Left cardiac atrium (tissue), 4 donors: ENCODE measurements at regions not wholly inside any gene's neighbourhood (a gene's known extent, or its start where the extent isn't known, plus 50 kb on each side); places are given as distances from the start of the nearest gene placed in this dataset.

Source experiments
- ATAC-seq, 2 donors: fragments of 200-7000 bp; cut with Tn5 transposase; one replicate each; pipeline ENCODE4 v1.9.1; 2020; ENCODE audit warnings: mild to moderate bottlenecking in 2 of 2, moderate library complexity in 2 of 2
- DNase-seq: peaks from one replicate; pipeline ENCODE4 v3.0.0-alpha.2; 2020
- intact Hi-C, 2 donors: fragments of 100-400 bp; cut with DNase I; formaldehyde crosslinking; loops; one replicate each; pipeline versions ENCODE4 v1.14.1 to v1.15.1; 2022 to 2023
- donor health status: DM: no; HTN: yes; CAD: no.
- donor health status: DM: no; HTN: yes; CAD: no; lungs with severe emphysema.
- donor health status: DM: yes; HTN: yes; CAD: no.
- donor health status: Dilated cardiomyopathy.

GRCh38 chr3:148269816-148270215 lies 427.9 kb upstream of the AGTR1 start:
- intact Hi-C loops, result no loop called here
- ATAC-seq, result no peak
- DNase-seq, result no peak

- DNase-seq (no peak), ATAC-seq (no peak)
- intact Hi-C loops, result no loop called here
Observed at GRCh38 chr3:148280623-148281242, 417.0 kb upstream of the AGTR1 start.

- ATAC-seq, result no peak
- DNase-seq, result no peak
- intact Hi-C loops, result no loop called here
Observed at GRCh38 chr3:148289159-148289558, 408.5 kb upstream of the AGTR1 start.

- intact Hi-C loops, result no loop called here
- ATAC-seq, result no peak
- no peak for DNase-seq
Observed at GRCh38 chr3:148297013-148297412, 400.7 kb upstream of the AGTR1 start.

GRCh38 chr3:148307443-148307843 lies 390.3 kb upstream of the AGTR1 start:
- intact Hi-C loops, result no loop called here
- no peak for ATAC-seq
- no peak for DNase-seq

GRCh38 chr3:148309390-148310035 lies 388.2 kb upstream of the AGTR1 start:
- intact Hi-C loops, result no loop called here
- DNase-seq (peak; percentile 19), ATAC-seq (no peak)

GRCh38 chr3:148315756-148316155 lies 381.9 kb upstream of the AGTR1 start:
- DNase-seq (no peak), ATAC-seq (no peak)
- intact Hi-C loops, result no loop called here

GRCh38 chr3:148318240-148318639 lies 379.5 kb upstream of the AGTR1 start:
- DNase-seq (no peak), ATAC-seq (no peak)
- intact Hi-C loops, result no loop called here

- DNase-seq (no peak), ATAC-seq (peak in 1 of 2 donors; percentile 65)
- intact Hi-C loops, result no loop called here
Observed at GRCh38 chr3:148319161-148319915, 378.4 kb upstream of the AGTR1 start.

GRCh38 chr3:148319960-148320359 lies 377.7 kb upstream of the AGTR1 start:
- intact Hi-C loops, result no loop called here
- ATAC-seq, result no peak
- no peak for DNase-seq

- DNase-seq (no peak), ATAC-seq (no peak)
- intact Hi-C loops, result loop anchor here in 1 of 2 donors (5.0 kb wide), 1 partner anchor 603 kb away; no protein-coding TSS in a partner anchor
Observed at GRCh38 chr3:148329481-148330235, 368.0 kb upstream of the AGTR1 start.

GRCh38 chr3:148330542-148330941 lies 367.2 kb upstream of the AGTR1 start:
- DNase-seq (no peak), ATAC-seq (no peak)
- intact Hi-C loops, result no loop called here

GRCh38 chr3:148331081-148331846 lies 366.4 kb upstream of the AGTR1 start:
- DNase-seq (no peak), ATAC-seq (no peak)
- intact Hi-C loops, result no loop called here

GRCh38 chr3:148332509-148332908 lies 365.2 kb upstream of the AGTR1 start:
- ATAC-seq, result no peak
- no peak for DNase-seq
- intact Hi-C loops, result no loop called here

- no peak for ATAC-seq
Observed at GRCh38 chr3:148333091-148333490, 364.6 kb upstream of the AGTR1 start.

GRCh38 chr3:148335612-148336011 lies 362.1 kb upstream of the AGTR1 start:
- no peak for DNase-seq
- intact Hi-C loops, result no loop called here
- no peak for ATAC-seq

More at GRCh38 chr3:148333091-148333490, 364.6 kb upstream of the AGTR1 start:
- intact Hi-C loops, result no loop called here
- no peak for DNase-seq

- DNase-seq (no peak), ATAC-seq (no peak)
- intact Hi-C loops, result no loop called here
Observed at GRCh38 chr3:148343416-148343815, 354.3 kb upstream of the AGTR1 start.

- DNase-seq (no peak), ATAC-seq (no peak)
- intact Hi-C loops, result no loop called here
Observed at GRCh38 chr3:148344521-148344920, 353.2 kb upstream of the AGTR1 start.

GRCh38 chr3:148360051-148360450 lies 337.7 kb upstream of the AGTR1 start:
- no peak for DNase-seq
- intact Hi-C loops, result no loop called here
- ATAC-seq, result no peak
